Dedifferentiated amniotic fluid mesenchymal stem cell (primary cell): ENCODE measurements at regions not wholly inside any gene's neighbourhood (a gene's known extent, or its start where the extent isn't known, plus 50 kb on each side); places are given as distances from the start of the nearest gene placed in this dataset.

ENCODE experiments used
- DNase-seq: peaks from one replicate; pipeline ENCODE4 v3.0.0-alpha.2; 2016; ENCODE audit errors: extremely low spot score

- no peak for DNase-seq
These were observed 256.9 kb downstream of the GPATCH2 start for GRCh38 chr1:217373761-217374701.

DNA sequence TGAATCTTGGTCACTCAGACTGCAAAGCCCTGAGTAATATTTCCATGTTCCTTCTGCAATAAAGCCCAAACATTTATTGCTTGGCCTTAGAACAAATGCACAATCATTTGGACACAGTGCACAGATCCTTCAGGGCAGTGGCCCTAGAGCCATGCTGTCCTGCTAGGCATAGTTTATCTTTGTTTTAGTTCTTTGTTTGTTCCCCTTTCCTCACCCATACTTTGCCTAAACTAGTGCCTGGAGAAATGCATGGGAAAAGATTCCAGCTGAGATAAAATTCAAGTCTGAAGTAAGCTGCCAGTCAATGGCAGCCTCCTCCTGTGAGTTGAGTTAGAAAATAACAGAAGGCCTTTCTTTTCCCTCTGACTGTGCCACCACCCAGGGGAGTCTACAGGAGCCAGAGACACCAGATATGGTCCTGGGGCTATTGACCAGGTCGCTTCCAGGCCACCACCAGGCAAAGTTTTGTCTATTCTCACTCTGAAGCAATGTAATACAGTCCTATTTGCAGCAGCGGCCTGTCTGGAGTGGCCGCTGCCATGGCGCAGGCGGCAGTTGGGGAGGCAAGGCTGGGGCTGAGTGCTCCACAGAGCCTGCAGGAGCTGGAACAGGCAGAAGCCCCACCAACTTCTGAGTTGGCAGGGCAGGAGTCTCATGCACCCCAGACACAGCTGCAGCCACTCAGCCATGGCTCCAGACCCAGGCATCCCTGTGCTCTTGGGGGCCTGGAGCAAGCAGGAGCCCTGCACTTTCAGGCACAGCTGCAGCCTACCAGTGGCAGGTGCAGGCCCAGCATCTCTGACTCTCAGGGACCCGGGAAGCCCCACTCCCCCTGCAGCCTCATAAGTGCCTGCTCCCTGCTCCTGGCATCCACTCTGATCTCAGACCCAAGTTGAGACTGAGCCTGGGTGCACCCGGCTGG lies 258.6 kb downstream of the GPATCH2 start:
- DNase-seq, result no peak

DNA sequence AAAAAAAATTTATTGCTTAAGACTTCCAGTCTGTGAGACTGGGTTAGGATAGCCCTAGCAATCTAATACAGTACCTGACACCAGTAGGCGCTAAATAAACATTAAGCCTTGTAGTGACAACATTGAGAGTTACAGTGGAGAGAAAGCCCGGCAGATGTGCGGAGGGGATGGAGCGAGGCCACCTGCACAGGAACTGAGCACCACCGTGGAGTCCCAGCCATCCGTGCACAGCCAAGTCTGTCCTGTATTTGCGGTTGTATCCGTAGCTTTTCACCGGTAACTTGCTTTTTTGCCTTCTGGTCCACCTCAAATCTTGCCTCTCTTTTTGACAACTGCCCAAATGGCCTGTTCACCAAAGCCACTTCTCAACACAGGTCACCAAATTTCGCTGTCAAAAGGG lies 260.1 kb downstream of the GPATCH2 start:
- DNase-seq, result no peak

DNA sequence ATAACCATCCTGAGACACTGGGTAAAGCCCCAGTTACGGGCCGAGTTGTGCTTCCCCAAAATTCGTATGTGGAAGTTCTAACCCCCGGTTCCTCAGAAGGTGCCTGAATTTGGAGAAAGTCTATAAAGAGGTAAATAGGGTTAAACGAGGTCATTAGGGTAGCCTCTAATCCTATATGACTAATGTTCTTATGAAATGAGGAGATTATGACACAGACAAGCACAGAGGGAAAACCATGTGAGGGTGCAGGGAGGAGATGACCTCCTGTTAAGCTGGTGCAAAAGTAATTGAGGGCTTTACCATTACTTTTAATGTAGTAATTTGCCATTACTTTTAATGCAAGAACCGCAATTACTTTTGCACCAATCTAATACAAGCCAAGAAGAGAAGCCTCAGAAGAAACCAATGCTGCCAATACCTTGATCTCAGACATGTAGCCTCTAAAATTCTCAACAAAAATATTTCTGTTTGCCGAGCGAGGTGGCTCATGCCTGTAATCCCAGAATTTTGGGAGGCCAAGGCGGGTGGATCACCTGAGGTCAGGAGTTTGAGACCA lies 260.8 kb downstream of the GPATCH2 start:
- DNase-seq, result no peak

DNA sequence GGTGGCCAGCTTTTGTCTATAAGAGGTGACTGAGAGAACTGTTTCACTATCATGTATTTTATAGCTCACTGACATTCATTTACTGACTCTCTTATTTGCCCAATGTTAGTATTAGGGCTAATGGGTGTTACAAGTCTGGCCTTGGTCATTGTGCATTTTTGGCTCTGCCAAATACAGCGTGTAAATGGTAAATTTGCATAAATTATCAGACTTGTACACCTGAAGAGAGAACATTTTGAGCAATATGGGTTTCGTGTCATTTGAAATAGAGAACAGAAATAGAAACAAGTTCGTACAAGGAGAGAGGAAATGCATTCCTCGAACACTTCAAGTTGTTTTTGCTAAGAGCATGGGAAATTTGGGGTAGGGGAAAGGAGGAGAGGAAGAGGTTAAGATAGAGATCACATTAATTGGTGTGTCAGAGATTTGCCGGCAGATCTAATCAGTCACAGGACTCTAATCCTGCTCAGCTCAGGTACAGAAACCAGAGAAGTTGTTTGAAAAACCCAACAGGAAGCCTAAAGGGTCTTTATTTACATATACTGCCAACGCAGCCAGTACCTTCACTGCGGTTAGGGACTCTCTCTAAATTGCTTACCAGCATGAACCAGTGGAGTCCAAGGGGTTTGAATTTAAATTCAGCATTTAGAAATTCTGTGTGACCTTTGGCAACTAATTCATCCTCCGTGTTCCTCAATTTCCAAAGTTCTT lies 261.5 kb downstream of the GPATCH2 start:
- DNase-seq, result no peak

DNA sequence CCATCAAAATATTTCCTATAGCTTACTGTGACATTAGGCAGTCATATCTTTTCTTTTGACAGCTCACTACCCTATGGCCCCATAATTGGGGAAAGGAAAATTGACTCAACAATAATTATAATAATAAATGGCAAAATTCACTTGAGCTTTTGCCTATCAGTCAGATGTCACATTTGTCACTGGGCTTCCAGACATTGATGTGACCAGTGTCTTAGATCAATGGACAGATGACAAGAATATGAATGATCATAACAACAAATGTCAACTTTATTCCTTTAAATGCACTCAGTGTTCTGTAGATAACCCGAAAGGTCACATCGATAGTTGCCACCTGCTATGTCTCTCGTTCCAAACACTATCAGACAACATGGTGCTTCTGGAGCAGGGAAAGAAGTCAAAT lies 266.7 kb downstream of the GPATCH2 start:
- no peak for DNase-seq

DNA sequence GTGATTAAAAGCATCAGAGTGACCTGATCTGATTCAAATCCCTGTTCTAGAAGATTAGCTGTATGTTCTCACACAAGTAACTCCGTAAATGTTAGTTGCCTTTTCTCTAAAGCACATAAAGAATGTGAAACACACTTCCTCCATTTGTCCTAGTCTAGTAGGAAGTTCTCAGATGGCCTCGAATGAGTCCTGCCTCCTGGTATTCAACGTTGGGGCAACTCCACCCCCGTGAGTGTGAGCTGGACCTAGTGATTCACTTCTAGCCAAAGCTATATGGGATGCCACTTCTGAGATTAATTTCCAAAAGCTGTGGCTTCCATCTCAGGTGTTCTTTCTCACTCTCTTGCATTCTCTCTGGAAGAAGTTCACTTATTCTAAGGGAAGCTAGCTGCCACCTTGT lies 267.6 kb downstream of the GPATCH2 start:
- DNase-seq, result no peak

GRCh38 chr1:217360510-217360909 lies 270.4 kb downstream of the GPATCH2 start:
- no peak for DNase-seq

DNA sequence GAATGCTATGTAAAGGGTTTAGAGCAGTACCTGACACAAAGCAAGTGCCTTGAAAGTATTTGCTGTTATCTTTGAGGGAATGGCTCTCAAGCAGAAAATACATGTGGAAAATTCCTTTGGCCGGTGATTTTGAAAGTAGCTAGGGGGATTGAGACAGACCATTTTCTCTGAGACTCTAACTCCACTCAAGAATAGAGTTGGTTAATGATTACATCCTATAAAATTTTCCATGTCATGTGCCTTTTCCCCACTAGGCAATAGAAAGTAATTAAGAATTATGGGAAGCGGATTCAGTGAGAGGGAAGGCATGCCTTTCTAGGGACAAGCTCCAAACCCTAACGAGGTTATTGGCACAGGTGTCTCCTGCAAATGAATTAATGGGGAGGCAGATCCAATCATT lies 276.0 kb downstream of the GPATCH2 start:
- DNase-seq, result no peak

- no peak for DNase-seq
These were observed 281.8 kb downstream of the GPATCH2 start for GRCh38 chr1:217348960-217349664.

DNA sequence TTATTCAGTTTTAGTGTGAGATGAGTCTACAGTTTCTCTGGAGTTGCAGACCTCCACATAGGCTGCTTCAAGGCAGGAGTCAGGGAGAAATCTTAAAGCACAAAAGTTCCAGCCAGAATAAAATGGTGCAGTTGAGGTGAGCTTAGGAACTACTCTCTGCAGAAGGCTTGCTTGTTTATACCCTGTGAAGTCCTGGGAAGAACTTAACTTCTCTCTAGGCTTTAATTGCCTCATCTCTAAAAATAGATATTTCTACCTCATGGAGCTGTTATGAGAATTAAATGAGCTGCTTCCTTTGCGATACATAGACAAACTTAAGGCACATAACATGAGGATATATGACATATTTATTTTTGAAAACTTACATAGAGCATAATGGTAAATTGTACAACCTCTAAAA lies 286.2 kb downstream of the GPATCH2 start:
- no peak for DNase-seq

DNA sequence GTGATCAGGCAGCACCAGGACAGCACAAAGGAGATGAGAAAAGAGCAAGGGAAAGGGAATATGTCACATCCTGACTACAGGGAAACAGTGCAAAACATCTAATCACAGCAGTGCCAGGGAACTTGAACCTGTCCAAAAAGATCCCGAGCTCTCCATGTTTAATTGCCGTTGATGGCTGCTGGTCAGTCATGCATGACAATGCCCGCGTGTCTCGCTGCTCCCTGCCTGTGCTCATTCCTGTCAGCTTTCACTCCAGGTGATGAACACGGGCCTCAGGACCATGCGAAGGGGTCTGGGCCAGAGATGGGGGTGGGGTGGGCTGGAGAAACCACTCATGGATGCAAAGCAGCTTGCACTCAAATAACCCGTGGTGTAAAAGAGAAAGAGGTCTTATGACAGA lies 287.0 kb downstream of the GPATCH2 start:
- no peak for DNase-seq

GRCh38 chr1:217342105-217342504 lies 288.8 kb downstream of the GPATCH2 start:
- DNase-seq, result no peak

GRCh38 chr1:217336724-217337123 lies 294.2 kb downstream of the GPATCH2 start:
- DNase-seq, result no peak

DNA sequence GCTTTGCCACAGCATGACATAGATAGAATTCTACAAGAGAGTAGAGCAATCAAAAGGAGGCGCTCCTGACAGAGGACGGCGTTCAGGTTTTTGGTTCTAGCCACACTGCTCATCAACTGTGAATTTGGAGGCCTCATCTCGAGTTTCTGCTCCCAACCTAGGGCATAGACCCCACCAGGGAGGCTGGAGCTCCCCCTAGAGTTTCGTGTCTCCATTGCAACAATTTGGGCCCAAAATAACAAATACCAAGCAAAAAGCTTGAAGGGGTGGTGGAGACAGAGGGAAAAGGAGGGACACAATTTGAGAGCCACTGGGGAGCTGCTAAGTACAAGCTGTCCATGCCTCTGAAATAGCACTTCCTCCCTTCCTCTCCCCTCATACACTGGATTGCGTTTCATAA lies 297.0 kb downstream of the GPATCH2 start:
- DNase-seq, result no peak

GRCh38 chr1:217332431-217333065 lies 298.3 kb downstream of the GPATCH2 start:
- no peak for DNase-seq

- no peak for DNase-seq
These were observed 299.2 kb downstream of the GPATCH2 start for GRCh38 chr1:217331698-217332097.

DNA sequence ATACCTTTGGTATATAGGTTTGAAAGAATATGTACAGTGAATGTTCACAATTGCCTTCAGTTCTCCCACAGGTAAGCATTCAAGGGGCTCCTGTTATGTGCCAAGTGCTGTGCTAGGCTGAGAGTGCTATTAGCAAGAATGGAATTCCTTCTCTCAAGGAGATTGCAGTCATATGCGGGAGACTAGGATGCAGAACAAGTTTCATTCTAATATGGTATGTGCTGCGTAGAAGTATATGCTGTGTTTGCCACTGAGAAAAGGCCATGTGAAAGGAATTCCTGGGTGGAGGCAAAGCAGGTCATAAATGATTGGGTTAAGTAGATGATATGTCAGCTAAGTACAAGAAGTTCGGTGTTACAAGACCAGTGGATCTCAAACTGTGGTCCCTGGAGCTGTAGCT lies 303.0 kb downstream of the GPATCH2 start:
- DNase-seq, result no peak

DNA sequence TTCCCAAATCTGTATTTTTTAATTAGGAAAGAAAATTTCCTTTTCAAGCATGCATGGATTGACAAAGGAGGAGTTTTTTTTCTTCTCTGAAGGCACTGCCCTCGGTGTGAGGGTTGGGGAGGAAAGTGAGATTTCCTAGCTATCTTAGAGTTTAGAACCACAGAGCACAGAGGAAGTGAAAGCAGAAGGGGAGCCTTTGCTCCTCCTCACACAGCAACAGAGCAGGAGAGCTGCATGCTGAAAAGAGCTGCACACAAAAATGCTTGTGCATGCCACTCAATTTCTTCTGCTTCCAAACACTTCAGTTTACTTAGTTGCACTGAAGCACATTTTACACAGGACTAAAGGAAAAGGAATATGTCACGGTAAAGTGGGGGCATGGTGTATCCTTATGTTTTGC lies 308.1 kb downstream of the GPATCH2 start:
- no peak for DNase-seq

DNA sequence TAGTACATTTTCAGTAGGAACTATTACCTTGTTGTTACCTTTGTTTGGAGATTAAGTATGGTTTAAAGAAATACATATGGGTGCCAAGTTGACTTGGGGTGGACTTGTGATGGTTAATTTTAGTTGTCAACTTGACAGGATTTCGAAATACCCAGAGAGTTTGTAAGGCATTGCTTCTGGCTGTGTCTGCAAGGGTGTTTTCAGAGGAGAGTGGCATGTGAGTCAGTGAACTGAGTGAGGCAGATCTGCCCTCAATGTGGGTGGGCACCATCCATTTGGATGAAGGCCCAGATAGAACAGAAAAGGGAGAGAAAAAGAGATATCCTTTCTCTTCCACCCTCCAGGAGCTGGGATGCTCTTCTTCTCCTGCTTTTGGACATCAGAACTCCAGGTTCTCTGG lies 315.5 kb downstream of the GPATCH2 start:
- no peak for DNase-seq

- DNase-seq, result no peak
These were observed 317.8 kb downstream of the GPATCH2 start for GRCh38 chr1:217313096-217313495.
